HG02885 (cell line): ENCODE measurements at regions not wholly inside any gene's neighbourhood (a gene's known extent, or its start where the extent isn't known, plus 50 kb on each side); places are given as distances from the start of the nearest gene placed in this dataset.

Source experiments
- ATAC-seq: cut with Tn5 transposase; IDR thresholded peaks from one replicate; pipeline ENCODE4 v1.9.1; 2021; ENCODE audit warnings: mild to moderate bottlenecking; ENCODE audit not compliant: unreplicated experiment, poor library complexity

- no peak for ATAC-seq
Observed at GRCh38 chrX:113950081-113950678, 633.7 kb upstream of the HTR2C start.

- ATAC-seq = no peak
Observed at GRCh38 chrX:113947548-113947947, 636.3 kb upstream of the HTR2C start.

- ATAC-seq = no peak
Observed at GRCh38 chrX:113935518-113935917, 648.4 kb upstream of the HTR2C start.

GRCh38 chrX:113933931-113934330 lies 650.0 kb upstream of the HTR2C start:
- no peak for ATAC-seq

- ATAC-seq = no peak
Observed at GRCh38 chrX:113929004-113929403, 654.9 kb upstream of the HTR2C start.

- ATAC-seq = no peak
Observed at GRCh38 chrX:113920661-113921060, 663.2 kb upstream of the HTR2C start.

GRCh38 chrX:113919387-113919786 lies 664.5 kb upstream of the HTR2C start:
- no peak for ATAC-seq

GRCh38 chrX:113906168-113906567 lies 677.7 kb upstream of the HTR2C start:
- ATAC-seq = no peak

- ATAC-seq = no peak
Observed at GRCh38 chrX:113892891-113893290, 691.0 kb upstream of the HTR2C start.

- ATAC-seq = no peak
Observed at GRCh38 chrX:113892401-113892800, 691.5 kb upstream of the HTR2C start.

- ATAC-seq = no peak
Observed at GRCh38 chrX:113873056-113873455, 710.8 kb upstream of the HTR2C start.

- ATAC-seq = no peak
Observed at GRCh38 chrX:113868711-113869110, 715.2 kb upstream of the HTR2C start.

GRCh38 chrX:113868177-113868576 lies 715.7 kb upstream of the HTR2C start:
- ATAC-seq = no peak

GRCh38 chrX:113849408-113849807 lies 734.5 kb upstream of the HTR2C start:
- no peak for ATAC-seq

GRCh38 chrX:113833096-113834055 lies 750.5 kb upstream of the HTR2C start:
- ATAC-seq = no peak

GRCh38 chrX:113828470-113828869 lies 755.4 kb upstream of the HTR2C start:
- ATAC-seq = no peak

GRCh38 chrX:113818346-113818745 lies 765.5 kb upstream of the HTR2C start:
- no peak for ATAC-seq

- ATAC-seq = no peak
Observed at GRCh38 chrX:113804819-113805218, 779.1 kb upstream of the HTR2C start.

- no peak for ATAC-seq
Observed at GRCh38 chrX:113804291-113804690, 779.6 kb upstream of the HTR2C start.

GRCh38 chrX:113802837-113803236 lies 781.0 kb upstream of the HTR2C start:
- ATAC-seq = no peak

- no peak for ATAC-seq
Observed at GRCh38 chrX:113800955-113801354, 782.9 kb upstream of the HTR2C start.

- no peak for ATAC-seq
Observed at GRCh38 chrX:113793563-113793962, 790.3 kb upstream of the HTR2C start.
